GM21447 (cell line): ENCODE measurements at regions not wholly inside any gene's neighbourhood (a gene's known extent, or its start where the extent isn't known, plus 50 kb on each side); places are given as distances from the start of the nearest gene placed in this dataset.

Experiments used
- ATAC-seq: cut with Tn5 transposase; IDR thresholded peaks from one replicate; pipeline ENCODE4 v1.9.1; 2021; ENCODE audit not compliant: unreplicated experiment

DNA sequence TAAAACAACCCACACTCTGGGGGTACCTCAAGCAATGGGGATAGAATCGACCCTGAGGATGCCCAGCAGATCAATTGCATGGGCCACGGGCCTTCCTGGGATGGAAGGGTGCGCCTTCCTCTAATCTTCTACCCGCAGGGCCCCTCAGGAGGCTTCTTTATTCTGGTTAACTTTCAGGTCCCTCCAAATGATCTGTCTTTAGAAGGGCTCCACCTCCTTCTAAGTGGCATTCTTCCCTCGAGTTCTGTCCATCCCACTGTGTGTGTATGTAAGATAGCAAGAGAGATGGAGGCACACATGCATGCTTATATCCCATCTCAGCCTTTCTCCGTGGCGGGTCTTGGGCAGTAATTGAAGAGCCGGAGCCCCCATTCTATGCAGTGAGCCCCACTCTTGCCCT lies 125.7 kb downstream of the MRM1 start:
- no peak for ATAC-seq

GRCh38 chr17:36727577-36727976 lies 126.2 kb downstream of the MRM1 start:
- ATAC-seq = no peak

DNA sequence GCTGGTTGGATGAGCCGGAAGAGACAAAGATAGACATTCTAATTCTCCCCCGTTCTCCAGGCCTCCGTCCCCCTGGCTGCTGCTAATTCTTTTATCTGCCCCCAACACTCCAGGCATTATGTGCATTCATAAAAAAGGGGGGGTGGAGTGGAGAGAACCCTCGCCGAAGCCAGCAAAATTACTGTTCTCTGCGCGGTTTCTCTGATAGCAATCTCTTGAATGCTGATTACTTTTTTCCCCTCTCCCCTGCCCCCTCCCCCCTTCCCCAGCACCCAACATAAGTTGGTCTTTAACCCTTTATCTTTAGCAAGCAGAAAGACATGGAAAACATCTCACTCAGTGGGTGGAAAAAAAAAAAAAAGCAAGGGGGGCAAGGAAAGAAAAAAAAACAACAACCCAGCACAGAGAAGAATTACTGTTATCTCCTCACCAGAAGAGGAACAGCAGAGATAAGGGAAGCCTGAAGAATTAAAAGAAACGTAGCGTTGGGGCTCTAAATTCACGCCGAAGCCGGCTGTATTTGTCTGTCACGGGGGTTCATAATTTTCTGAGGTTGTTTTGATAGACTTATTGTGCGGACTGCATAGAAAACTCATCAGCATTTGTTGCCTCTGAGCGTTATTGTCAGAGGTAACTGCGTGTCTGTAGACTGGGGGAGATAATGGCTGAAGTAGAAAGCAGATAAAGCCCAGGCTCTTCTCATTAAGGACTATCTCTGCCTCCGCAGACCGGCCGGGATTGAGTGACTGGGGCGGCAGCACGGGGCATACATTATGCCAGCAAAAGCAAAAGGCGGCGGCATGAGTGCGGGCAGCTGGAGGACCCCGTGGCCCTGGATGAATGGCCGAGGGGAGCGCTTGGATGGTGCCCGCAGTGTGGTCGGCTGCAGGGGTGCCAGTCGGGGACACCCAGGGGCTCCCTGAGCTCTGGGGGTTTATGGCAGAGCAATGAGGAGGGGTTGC lies 126.9 kb downstream of the MRM1 start:
- ATAC-seq = no peak

- no peak for ATAC-seq
These were observed 128.9 kb downstream of the MRM1 start for GRCh38 chr17:36730095-36730808.

- ATAC-seq = no peak
These were observed 129.6 kb downstream of the MRM1 start for GRCh38 chr17:36730857-36731490.

DNA sequence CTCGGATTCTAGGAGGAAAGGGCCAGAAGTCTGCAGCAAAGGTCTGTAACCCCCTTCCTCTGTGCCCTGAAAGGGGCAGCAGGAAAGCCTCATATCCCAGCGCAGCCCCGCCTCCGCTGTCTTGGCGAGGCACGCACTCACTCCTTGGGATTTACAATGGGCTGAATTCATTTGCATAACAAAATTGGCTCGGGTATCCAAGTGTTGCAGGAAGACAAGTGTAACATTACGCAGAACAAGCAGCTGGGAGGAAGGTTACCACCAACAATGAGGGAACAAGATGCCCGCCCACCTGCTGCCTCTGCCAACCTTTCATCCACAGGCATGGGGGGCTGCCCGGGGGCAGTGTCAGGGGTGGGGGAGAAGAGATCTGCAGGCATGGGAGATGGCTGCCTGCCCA lies 130.4 kb downstream of the MRM1 start:
- no peak for ATAC-seq

- ATAC-seq = no peak
These were observed 131.0 kb downstream of the MRM1 start for GRCh38 chr17:36732351-36732750.

DNA sequence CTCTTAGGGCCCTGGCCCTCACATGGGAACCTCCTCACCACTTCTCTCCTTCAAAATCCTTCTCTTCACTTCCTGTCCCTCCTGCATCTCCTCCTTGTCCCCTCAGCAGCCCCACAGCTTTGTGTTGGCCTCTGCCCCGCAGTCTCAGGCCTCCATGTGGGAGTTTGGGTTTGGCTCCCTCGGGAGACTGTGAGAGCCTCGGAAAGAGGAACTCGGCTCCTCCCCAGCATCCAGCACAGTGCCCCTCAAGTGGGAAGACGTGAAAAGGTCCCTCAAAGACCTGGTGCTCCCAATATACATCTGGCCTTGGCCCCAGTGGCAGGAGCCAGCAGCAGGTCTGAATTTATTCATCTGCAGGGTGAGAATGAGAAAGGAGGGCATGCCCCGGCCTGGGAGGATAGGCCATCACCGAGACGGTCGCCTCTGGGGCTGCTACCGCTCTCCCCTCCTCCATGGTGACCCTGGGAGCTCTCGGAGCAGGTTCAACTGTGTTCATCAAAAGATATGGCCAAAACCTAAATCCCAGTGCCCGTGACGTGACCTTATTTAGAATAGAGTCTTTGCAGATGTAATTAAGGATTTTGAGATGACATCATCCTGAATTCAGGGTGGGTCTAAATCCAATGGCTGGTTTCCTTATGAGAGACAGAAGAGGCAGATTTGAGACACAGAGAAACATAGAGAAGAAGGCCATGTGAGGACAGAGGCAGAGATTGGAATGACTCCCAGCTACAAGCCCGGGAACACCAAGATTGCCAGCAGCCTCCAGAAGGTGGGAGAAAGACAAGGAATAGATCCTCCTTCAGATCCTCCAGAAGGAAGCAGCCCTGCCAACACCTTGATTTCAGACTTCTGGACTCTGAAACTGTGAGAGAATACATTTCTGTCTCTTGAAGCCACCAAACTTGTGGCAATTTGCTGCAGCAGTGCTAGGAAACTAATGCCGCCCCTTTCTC lies 135.1 kb downstream of the MRM1 start:
- ATAC-seq = no peak

DNA sequence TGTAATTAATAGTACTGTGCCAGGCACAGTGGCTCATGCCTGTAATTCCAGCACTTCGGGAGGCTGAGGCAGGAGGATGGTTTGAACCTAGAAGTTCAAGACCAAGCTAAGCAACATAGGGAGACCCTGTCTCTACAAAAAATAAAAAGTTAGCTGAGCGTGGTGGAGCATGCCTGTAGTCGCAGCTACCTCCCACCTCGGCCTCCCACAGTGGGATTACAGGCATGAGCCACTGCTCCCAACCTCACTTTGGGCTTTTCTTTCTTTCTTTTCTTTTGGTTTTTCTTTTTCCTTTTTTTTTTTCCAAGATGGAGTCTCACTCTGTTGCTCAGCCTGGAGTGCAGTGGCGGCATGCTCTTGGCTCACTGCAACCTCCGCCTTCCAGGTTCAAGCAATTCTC lies 137.8 kb downstream of the MRM1 start:
- ATAC-seq = no peak

- no peak for ATAC-seq
These were observed 138.8 kb downstream of the MRM1 start for GRCh38 chr17:36740157-36740556.

GRCh38 chr17:36741019-36741902 lies 139.9 kb downstream of the MRM1 start:
- no peak for ATAC-seq

DNA sequence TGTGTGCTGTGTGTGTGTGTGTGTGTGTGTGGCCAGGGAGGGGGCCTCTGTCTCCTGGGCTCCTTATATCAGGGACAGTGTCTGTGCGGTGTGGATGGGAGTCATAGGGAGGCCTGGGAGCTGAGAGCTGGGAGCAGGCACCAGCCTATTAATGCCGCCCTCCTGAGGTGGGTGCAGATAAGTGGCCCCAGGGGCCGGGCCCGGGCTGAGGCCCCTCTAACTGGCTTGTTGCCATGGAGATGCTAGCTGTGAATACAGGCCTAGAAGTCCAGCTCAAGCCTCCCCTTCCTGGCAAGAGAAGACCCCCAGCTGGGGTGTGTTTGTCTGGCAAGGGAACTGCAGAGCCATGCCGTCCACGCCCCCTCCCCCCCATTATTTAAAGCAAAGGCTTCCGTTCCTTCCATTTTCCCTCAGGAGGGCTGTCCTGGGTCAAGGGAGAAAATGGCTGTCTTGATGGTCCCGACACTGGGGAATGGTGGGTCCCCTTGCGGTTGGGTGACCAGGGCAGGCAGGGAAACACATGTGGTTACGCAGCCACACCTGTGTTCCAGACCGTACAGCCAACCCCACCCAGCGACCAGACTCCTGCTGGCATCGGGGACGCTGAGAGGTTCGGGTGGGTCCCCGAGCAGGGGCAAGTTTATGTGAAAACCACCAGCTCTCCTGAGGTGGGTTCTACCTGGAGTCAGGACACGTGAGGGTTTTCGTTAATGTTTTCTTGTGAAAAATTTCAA lies 141.1 kb downstream of the MRM1 start:
- no peak for ATAC-seq

DNA sequence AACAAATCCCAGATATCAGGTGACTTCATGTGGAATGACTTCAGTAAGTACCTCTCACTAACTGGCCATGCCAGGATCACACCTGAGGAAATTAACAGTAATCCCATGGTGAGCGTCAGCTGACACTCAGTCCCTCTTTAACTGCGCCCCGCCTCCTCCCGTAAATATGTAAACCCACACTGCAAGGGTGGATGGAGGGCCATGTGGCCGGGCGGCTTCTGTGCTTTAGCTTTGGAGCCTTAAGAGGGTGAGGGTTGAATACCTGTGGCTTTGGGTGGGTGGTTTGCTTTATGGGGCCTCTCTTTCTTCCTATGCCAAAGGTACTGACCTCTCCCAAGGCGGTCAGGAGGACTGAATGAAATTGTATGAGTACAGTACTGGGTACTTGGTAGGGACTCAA lies 141.7 kb downstream of the MRM1 start:
- no peak for ATAC-seq

GRCh38 chr17:36746381-36747053 lies 145.1 kb downstream of the MRM1 start:
- no peak for ATAC-seq

- ATAC-seq = no peak
These were observed 146.5 kb downstream of the MRM1 start for GRCh38 chr17:36747861-36748260.

- no peak for ATAC-seq
These were observed 146.9 kb downstream of the MRM1 start for GRCh38 chr17:36748272-36748671.

DNA sequence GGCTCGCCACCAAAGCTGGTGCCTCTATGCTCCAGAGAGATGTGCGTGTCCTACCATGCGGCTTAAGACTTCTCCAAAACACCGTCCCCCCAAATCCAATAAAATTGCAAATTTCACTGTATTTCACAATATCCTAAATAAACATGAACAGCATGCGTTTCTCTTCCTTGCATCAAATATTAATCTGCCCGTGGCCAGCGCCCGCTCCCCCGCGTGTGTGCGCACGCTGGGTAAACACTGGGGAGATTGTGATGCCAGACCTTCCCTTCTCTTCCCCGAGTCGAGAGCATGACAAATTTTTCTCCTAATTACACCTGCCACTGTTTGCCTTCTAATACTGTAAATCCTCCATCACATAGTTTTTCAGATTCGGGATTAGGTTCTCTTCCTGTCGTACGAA lies 148.1 kb downstream of the MRM1 start:
- ATAC-seq = no peak

DNA sequence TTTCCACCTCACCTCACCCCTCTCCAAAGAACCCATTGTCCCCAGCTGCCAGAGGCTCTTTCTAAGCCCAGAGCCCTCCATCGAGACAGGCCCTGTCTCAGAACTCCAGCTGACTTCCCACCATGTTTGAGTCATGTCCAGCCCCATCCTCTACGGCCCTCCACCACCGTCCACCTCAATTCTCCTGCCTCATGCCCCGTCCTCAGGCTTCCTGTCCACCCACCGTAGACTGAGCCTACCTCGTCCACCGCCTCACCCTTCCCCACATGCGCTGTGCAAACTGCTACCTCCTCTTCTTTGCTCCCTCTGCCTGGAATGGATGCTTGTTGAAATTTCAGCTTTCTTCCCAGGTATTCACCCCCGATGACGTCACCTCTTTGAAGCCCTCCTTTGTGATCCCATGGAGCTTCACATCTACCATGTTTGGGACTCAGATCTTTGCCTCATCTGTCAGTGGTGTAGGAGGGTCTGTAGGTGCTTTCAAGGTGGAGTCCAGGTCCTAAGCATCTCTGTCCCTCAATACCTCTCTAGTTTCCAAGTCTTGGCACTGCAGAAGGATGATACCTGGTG lies 149.0 kb downstream of the MRM1 start:
- no peak for ATAC-seq
